Naive B cell (primary cell): ENCODE measurements at regions not wholly inside any gene's neighbourhood (a gene's known extent, or its start where the extent isn't known, plus 50 kb on each side); places are given as distances from the start of the nearest gene placed in this dataset.

ENCODE experiments used
- ATAC-seq, 2 donors: fragments of 150-1000 bp; cut with Tn5 transposase; 2 replicates each; pipeline ENCODE4 v1.10.0; 2021; ENCODE audit warnings: low read depth in 2 of 2, mild to moderate bottlenecking in 2 of 2, moderate library complexity in 2 of 2
- DNase-seq: peaks from one replicate; pipeline ENCODE4 v3.0.0; 2022
- H3K27ac Mint-ChIP-seq, 6 donors: one replicate each; pipeline ENCODE4 v1.8.0; 2020 to 2022; ENCODE audit warnings: mild to moderate bottlenecking in 6 of 6, mixed read lengths in 6 of 6, moderate library complexity in 5 of 6, inconsistent platforms in 2 of 6
- H3K27me3 Mint-ChIP-seq, 3 donors: one replicate each; pipeline ENCODE4 v1.8.0; 2021 to 2022; ENCODE audit warnings: mixed read lengths in 3 of 3, mild to moderate bottlenecking in 1 of 3
- H3K36me3 Mint-ChIP-seq, 2 donors: one replicate each; pipeline ENCODE4 v1.8.0; 2020 to 2022; ENCODE audit warnings: mixed read lengths in 2 of 2, inconsistent platforms in 1 of 2, mild to moderate bottlenecking in 1 of 2
- H3K4me1 Mint-ChIP-seq, 3 donors: one replicate each; pipeline ENCODE4 v1.8.0; 2020 to 2022; ENCODE audit warnings: mixed read lengths in 3 of 3, inconsistent platforms in 1 of 3, mild to moderate bottlenecking in 1 of 3, moderate library complexity in 1 of 3
- H3K4me3 Mint-ChIP-seq, 8 donors: one replicate each; pipeline ENCODE4 v1.8.0; 2020 to 2022; ENCODE audit warnings: mild to moderate bottlenecking in 8 of 8, mixed read lengths in 8 of 8, moderate library complexity in 8 of 8, inconsistent platforms in 2 of 8
- H3K9me3 Mint-ChIP-seq, 7 donors: one replicate each; pipeline ENCODE4 v1.8.0; 2020 to 2022; ENCODE audit warnings: mixed read lengths in 7 of 7, mild to moderate bottlenecking in 5 of 7, inconsistent platforms in 2 of 7, moderate library complexity in 1 of 7

DNA sequence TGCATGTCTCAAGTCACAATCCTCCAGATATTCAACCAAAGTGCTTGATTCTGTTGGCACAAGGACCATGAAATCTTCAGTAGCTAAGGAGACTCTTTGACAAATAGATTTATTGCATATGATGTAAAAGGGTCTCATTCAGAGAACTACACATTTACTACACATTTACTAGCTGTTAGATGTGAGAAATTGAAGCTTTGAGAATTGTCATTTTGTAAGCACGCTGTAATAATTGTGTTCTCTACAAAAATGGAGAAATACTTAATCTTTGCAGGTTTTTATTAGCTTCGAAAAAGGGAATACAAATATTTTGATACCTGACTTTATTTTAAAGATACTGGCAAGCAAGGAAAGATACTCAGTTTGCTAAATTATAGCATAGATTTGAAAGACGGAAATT is 70.2 kb upstream of the CHD2 start:
- DNase-seq (no peak), ATAC-seq (no peak)
- H3K9me3 Mint-ChIP-seq: no peaks in the 10 kb centered on the region
- peak overlapping the region in 5 of 8 donors; percentile 12 to 83 (median 33) for H3K4me3 Mint-ChIP-seq
- no peaks in the 10 kb centered on the region for H3K27me3 Mint-ChIP-seq
- H3K27ac Mint-ChIP-seq: peak overlapping the region in 4 of 6 donors; percentile 58 to 94 (median 73)
- no peaks in the 10 kb centered on the region for H3K36me3 Mint-ChIP-seq
- peaks cover 30 to 52% (median 43%) of the 10 kb centered on the region in 3 donors for H3K4me1 Mint-ChIP-seq

DNA sequence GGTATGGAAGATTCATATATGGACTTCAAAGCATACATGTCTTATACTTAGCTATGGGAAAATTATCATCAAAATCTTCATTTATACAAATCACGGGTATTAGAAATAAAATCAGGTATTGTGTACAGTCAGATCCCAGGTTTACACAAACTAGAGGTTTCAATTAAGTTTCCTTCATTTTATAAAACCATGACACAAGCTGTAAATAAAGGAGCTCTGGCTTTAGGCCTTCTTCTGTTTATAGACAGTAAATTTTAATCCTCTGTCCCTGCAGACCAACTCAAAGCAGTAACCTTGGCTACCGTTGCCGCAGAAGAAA is 68.8 kb upstream of the CHD2 start:
- ATAC-seq (no peak), DNase-seq (no peak)
- no peaks in the 10 kb centered on the region for H3K27me3 Mint-ChIP-seq
- H3K36me3 Mint-ChIP-seq: no peaks in the 10 kb centered on the region
- H3K9me3 Mint-ChIP-seq: no peaks in the 10 kb centered on the region
- H3K27ac Mint-ChIP-seq: peak overlapping the region; percentile 94 to 99 (median 98)
- H3K4me3 Mint-ChIP-seq: peak overlapping the region; percentile 83 to 96 (median 88)
- H3K4me1 Mint-ChIP-seq: peaks cover 30 to 60% (median 33%) of the 10 kb centered on the region in 3 donors

DNA sequence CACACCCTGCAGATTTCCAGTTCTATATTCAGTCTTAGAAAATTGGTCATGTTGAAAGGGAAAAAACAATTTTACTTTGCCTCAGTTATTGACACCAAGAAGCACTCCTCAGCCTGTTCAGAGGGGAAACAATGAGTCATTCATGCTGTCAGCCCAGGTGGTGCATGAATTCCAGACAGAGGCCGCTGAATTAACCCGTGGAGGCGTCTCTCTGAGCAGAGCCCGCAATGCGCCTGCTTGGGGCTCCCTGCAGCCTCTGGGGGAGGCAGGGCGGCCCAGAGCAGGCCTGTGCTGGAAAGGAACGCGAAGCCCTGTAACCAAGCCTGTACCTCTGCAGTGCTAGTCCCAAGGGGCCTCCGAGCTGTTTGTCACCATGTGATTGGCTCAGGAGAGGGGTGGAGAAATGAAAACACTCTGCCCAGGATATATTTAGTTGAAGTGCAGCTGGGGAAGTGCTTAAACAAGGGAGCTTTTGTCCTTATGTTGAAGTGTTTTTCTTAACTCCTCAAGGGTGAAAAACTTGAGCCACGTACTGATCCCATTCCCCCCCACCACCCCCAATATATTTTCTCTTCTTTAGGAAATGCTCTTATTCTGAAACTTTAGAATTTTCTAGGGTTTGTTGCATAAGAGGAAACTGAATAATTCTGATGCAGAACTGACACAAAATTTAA is 68.3 kb upstream of the CHD2 start:
- DNase-seq (peak; percentile 90), ATAC-seq (peak; percentile 87 to 88)
- Mint-ChIP-seq H3K27ac (peak overlapping the region; percentile 94 to 99 (median 98)), H3K9me3 (no peaks in the 10 kb centered on the region), H3K36me3 (no peaks in the 10 kb centered on the region), H3K27me3 (no peaks in the 10 kb centered on the region), H3K4me3 (peak overlapping the region; percentile 83 to 96 (median 88)), H3K4me1 (peaks cover 30 to 60% (median 33%) of the 10 kb centered on the region in 3 donors)

DNA sequence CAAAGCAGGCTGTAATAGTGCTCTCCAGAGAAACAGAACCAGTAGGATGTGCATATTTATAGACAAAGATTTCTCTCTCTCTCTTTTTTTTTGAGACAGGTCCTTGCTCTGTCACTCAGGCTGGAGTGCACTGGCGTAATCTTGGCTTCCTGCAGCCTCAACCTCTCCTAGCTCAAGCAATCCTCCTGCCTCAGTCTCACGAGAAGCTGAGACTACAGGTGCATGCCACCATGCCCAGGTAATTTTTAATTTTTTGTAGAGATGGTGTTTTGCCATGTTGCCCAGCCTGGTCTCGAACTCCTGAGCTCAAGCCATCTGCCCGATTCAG is 67.1 kb upstream of the CHD2 start:
- H3K4me1 Mint-ChIP-seq: peaks cover 31 to 64% (median 33%) of the 10 kb centered on the region in 3 donors
- H3K27me3 Mint-ChIP-seq: no peaks in the 10 kb centered on the region
- no peaks in the 10 kb centered on the region for H3K36me3 Mint-ChIP-seq
- H3K9me3 Mint-ChIP-seq: no peaks in the 10 kb centered on the region
- DNase-seq (no peak), ATAC-seq (no peak)
- peak overlapping the region; percentile 78 to 98 (median 94) for H3K27ac Mint-ChIP-seq
- H3K4me3 Mint-ChIP-seq: peak overlapping the region in 3 of 8 donors; percentile 83 to 96 (median 91)

DNA sequence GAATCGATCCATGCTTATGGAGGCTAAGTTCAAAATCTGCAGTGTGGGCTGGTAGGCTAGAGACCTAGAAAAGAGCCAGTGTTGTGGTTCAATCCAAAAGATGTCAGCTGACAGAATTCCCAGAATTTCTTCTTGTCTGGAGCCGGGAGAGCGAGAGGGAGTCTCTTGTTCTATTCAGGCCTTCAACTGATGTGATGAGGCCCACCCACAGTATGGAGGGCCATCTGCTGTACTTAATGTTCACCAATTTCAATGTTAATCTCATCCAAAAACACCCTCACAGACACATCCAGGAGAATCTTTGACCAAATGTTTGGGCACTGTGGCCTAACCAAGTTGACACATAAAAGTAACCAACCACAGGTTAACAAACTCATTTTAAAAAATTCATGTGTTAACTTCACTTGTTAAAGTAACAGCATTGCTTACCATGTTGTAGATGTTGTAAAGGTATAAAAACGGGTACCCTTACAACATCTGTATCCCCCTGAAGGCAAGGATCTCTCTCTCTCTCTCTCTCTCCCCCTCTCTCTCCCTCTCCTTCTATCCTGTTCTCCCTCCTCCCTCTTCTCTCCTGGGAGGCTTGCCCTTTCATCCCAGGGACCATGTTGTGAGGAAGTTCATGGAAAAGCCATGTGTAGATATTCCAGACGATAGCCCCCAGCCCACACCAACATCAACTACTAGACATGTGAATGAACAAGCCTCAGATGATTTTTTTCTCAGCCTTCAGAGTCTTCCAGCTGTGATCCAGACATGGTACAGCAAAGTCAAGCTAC is 66.4 kb upstream of the CHD2 start:
- H3K27ac Mint-ChIP-seq: peak overlapping the region in 5 of 6 donors; percentile 86 to 98 (median 94)
- peak overlapping the region in 5 of 8 donors; percentile 28 to 83 (median 65) for H3K4me3 Mint-ChIP-seq
- peaks cover 35 to 70% (median 39%) of the 10 kb centered on the region in 3 donors for H3K4me1 Mint-ChIP-seq
- H3K27me3 Mint-ChIP-seq: no peaks in the 10 kb centered on the region
- no peak for ATAC-seq
- H3K9me3 Mint-ChIP-seq: no peaks in the 10 kb centered on the region
- no peak for DNase-seq
- H3K36me3 Mint-ChIP-seq: no peaks in the 10 kb centered on the region

DNA sequence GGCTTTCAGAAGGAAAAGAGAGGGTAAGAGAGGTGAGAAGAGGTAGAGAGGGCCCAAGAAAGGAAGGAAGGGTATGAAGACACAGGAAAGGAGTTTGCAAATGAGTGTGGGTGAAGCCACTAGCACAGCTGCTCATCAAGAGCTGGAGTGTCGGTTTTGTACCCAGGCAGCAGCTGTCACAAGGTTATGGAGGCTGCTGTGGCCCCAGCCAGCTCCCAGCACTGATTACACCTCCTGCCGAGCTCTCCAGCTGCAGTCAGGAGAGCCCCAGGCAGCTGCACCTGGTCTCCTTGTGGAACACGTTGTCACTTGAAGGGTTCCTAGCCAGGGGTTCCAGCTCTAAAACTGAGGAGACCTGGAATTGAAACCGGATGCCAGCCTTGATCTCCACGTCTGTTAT is 60.4 kb upstream of the CHD2 start:
- Mint-ChIP-seq H3K4me1 (peaks cover 16 to 49% (median 28%) of the 10 kb centered on the region in 3 donors), H3K9me3 (no peaks in the 10 kb centered on the region), H3K27ac (peak overlapping the region in 3 of 6 donors; percentile 21 to 93 (median 27)), H3K36me3 (no peaks in the 10 kb centered on the region), H3K27me3 (no peaks in the 10 kb centered on the region), H3K4me3 (peak overlapping the region in 5 of 8 donors; percentile 30 to 81 (median 64))
- no peak for ATAC-seq
- no peak for DNase-seq

DNA sequence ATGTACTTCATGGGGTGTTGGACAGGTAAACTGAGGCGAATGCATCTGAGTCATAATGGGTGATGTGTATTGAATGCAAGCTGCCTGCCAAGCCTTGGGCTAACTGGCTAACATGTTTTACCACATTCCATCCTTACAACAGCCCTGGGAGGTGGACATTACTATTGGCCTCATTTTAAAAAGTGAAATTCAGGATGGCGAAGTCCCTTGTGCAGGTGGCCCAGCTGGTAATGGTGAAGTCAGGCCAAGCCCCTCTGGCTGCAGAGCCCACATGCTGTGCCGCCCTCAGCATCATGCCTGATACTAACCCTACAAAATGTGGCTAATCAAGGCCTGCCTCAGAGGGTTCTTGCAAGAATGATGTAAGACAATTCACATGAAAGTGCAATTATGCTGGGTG is 60.0 kb upstream of the CHD2 start:
- DNase-seq (no peak), ATAC-seq (no peak)
- Mint-ChIP-seq H3K9me3 (no peaks in the 10 kb centered on the region), H3K4me3 (peak overlapping the region in 3 of 8 donors; percentile 20 to 64 (median 30)), H3K36me3 (no peaks in the 10 kb centered on the region), H3K27me3 (no peaks in the 10 kb centered on the region), H3K27ac (peak overlapping the region in 1 of 6 donors; percentile 22), H3K4me1 (peaks cover 20 to 51% (median 33%) of the 10 kb centered on the region in 3 donors)

DNA sequence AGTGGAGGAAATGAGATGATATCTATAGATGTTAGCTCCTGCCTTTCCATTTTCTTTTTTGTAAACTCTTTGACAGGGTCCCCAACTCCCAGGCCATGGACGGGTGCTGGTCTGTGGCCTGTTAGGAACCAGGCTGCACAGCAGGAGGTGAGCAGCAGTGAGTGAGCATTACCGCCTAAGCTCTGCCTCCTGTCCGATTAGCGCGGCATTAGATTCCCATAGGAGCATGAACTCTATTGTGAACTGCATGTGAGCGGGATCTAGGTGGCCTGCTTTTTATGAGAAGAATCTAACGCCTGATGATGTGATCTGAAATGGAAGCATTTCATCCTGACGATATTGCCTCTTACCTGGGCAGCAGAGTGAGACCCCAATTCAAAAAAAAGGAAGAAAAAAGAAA is 56.8 kb upstream of the CHD2 start:
- ATAC-seq (no peak), DNase-seq (no peak)
- peak overlapping the region in 2 of 6 donors; percentile 4 to 11 for H3K27ac Mint-ChIP-seq
- H3K27me3 Mint-ChIP-seq: no peaks in the 10 kb centered on the region
- H3K4me1 Mint-ChIP-seq: peaks cover 30 to 64% (median 42%) of the 10 kb centered on the region in 3 donors
- no peaks in the 10 kb centered on the region for H3K36me3 Mint-ChIP-seq
- no peaks in the 10 kb centered on the region for H3K9me3 Mint-ChIP-seq
- no peak overlapping the region for H3K4me3 Mint-ChIP-seq

DNA sequence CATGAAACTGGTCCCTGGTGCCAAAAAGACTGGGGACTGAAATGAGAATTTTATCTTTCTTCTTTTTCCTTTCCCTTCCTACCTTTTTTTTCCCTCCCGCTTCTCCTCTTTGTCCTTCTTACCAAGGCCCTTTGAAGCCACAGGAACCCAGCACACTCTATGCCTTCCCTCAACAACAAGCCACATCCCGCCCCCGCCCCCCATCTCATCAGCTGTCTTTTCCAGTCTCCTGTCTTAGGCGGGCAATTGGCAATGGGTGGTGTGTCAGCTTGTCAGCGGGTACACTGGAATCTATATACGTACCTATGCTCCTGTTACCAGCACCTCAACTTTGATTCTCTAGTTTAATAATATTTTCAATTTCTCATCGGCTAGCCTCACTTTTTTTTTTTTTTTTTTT is 56.3 kb upstream of the CHD2 start:
- Mint-ChIP-seq H3K9me3 (peaks cover 0 to under 1% (median 0%) of the 10 kb centered on the region in 7 donors), H3K4me3 (peak overlapping the region in 4 of 8 donors; percentile 28 to 76 (median 55)), H3K27me3 (no peaks in the 10 kb centered on the region), H3K36me3 (no peaks in the 10 kb centered on the region), H3K27ac (peak overlapping the region in 2 of 6 donors; percentile 10 to 91), H3K4me1 (peaks cover 30 to 64% (median 42%) of the 10 kb centered on the region in 3 donors)
- DNase-seq: no peak
- no peak for ATAC-seq

DNA sequence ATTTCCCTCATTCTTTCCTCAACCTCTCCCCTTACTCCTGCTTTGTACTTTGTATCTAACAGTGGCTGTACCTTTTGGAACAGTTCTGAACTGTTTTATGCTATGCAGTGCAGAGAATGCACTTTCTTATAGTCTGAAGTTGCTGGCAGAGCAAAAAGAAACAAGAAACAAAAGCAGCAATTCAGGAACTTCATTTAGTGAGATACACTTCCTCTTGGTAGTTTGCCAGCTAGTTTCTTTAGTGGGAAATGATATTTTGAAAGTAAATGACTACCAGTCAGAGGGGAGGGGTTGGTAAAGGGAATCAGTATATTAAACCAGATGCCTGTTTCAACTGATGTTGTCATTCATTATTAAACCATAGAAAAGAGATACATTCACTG is 55.0 kb upstream of the CHD2 start:
- peak; percentile 65 to 78 for ATAC-seq

DNA sequence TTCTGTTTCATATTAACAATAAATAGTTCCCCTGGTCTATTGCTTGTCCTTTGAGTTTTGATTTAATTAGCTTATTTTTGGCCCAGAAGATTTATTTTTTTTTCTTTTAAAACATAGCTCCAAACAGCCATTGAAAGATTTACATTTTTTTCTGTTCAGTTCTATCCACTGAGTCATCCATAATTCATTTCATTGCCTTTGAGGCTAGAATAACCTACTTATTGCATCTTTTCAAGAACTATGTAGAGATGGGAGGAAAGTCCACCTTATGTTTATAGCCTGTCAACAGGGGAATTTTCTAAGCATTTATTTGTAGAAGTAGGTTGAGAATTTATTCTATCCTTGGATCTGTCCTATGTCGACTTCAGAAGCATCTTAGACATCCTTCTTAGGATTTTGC is 53.4 kb upstream of the CHD2 start:
- DNase-seq: no peak
- peak overlapping the region in 4 of 6 donors; percentile 51 to 91 (median 75) for H3K27ac Mint-ChIP-seq
- peaks cover 0 to 3% (median 0%) of the 10 kb centered on the region in 7 donors for H3K9me3 Mint-ChIP-seq
- no peaks in the 10 kb centered on the region for H3K27me3 Mint-ChIP-seq
- H3K4me3 Mint-ChIP-seq: peak overlapping the region in 3 of 8 donors; percentile 5 to 20 (median 8)
- H3K36me3 Mint-ChIP-seq: no peaks in the 10 kb centered on the region
- ATAC-seq: no peak
- peaks cover 26 to 73% (median 35%) of the 10 kb centered on the region in 3 donors for H3K4me1 Mint-ChIP-seq

More for the DNA sequence above, 55.0 kb upstream of the CHD2 start:
- DNase-seq: peak; percentile 73
- Mint-ChIP-seq H3K4me1 (peaks cover 27 to 70% (median 36%) of the 10 kb centered on the region in 3 donors), H3K27me3 (no peaks in the 10 kb centered on the region), H3K27ac (peak overlapping the region; percentile 91 to 99 (median 96)), H3K9me3 (peaks cover 0 to 2% (median 0%) of the 10 kb centered on the region in 7 donors), H3K36me3 (no peaks in the 10 kb centered on the region), H3K4me3 (peak overlapping the region; percentile 36 to 95 (median 80))

DNA sequence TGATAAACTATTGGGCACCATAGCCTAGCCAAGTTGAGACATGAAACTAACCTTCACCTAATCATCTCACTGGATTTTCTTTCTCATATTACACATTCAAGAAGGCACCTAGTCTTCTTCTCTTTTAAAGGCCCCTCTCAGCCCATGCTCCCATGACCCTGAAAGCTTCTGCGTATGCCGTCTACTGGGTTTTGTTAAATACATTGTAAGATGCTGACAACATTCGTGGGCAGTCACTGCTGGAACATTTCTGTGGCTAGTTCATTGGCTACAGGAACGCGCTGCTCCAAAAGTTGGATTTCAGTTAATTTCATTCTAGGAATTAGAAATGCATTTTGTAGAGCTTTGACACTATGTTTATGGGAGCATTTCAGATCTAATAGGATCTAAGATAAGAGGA is 52.3 kb upstream of the CHD2 start:
- H3K36me3 Mint-ChIP-seq: no peaks in the 10 kb centered on the region
- H3K4me1 Mint-ChIP-seq: peaks cover 28 to 73% (median 29%) of the 10 kb centered on the region in 3 donors
- peak overlapping the region in 2 of 8 donors; percentile 45 to 50 for H3K4me3 Mint-ChIP-seq
- H3K27me3 Mint-ChIP-seq: no peaks in the 10 kb centered on the region
- H3K9me3 Mint-ChIP-seq: peaks cover 0 to 3% (median 0%) of the 10 kb centered on the region in 7 donors
- peak overlapping the region in 5 of 6 donors; percentile 42 to 89 (median 72) for H3K27ac Mint-ChIP-seq
- ATAC-seq (no peak), DNase-seq (no peak)

DNA sequence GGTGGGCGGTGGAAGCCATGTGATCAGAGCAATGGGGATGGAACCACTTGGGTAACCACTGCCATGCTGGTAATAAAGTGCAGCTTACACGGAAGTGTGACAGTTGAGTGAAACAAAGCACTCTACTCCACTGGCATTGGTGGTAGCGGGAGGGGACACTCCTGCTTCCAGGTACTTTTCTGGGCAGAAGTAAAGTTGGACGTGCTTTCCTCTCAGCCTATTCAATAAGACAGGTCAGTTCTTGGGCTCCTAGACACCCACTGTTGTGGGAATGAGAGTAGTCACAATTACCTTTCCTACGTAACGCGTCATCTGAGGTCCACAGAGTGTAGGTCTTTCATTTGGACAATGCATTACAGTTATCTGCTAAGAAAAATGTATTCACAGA is 51.7 kb upstream of the CHD2 start:
- DNase-seq (no peak), ATAC-seq (no peak)
- H3K27me3 Mint-ChIP-seq: no peaks in the 10 kb centered on the region
- peak overlapping the region in 4 of 6 donors; percentile 42 to 89 (median 66) for H3K27ac Mint-ChIP-seq
- peak overlapping the region in 4 of 8 donors; percentile 29 to 88 (median 50) for H3K4me3 Mint-ChIP-seq
- no peaks in the 10 kb centered on the region for H3K36me3 Mint-ChIP-seq
- peaks cover 33 to 75% (median 35%) of the 10 kb centered on the region in 3 donors for H3K4me1 Mint-ChIP-seq
- peaks cover 0 to 3% (median 0%) of the 10 kb centered on the region in 7 donors for H3K9me3 Mint-ChIP-seq
